Stomach (tissue), 4 donors: ENCODE measurements at regions not wholly inside any gene's neighbourhood (a gene's known extent, or its start where the extent isn't known, plus 50 kb on each side); places are given as distances from the start of the nearest gene placed in this dataset.
"Not testable (repeated sequence)": the region's sequence is repeated elsewhere in the genome, so short reads cannot be mapped to it uniquely, and the experiment has no call there.

ENCODE experiments used
- EP300 ChIP-seq: sonication (generic); formaldehyde crosslinking; IDR thresholded peaks from one replicate; pipeline ENCODE4 v1.6.1; 2017; ENCODE audit warnings: antibody characterized with exemption
- POLR2A ChIP-seq, 4 donors: fragments of 450-650 bp; IDR thresholded peaks; one replicate each; pipeline ENCODE4 v1.6.1; 2016; ENCODE audit warnings: antibody characterized with exemption in 4 of 4, control low read depth in 2 of 4, mild to moderate bottlenecking in 1 of 4, moderate library complexity in 1 of 4
- POLR2AphosphoS5 ChIP-seq, 3 donors: sonication (generic); formaldehyde crosslinking; IDR thresholded peaks; one replicate each; pipeline ENCODE4 v1.6.1; 2016; ENCODE audit warnings: antibody characterized with exemption in 3 of 3
- TF ChIP-seq, protein P1 (sequence below), 7 experiments: fragments of 450-650 bp in 4 of 7; fragments of 200-600 bp in 3 of 7; sonication (generic) in 3 of 7; IDR thresholded peaks; one replicate each; pipeline ENCODE4 v1.5.1; 2016 to 2019; ENCODE audit warnings: antibody characterized with exemption in 7 of 7, control low read depth in 2 of 7, mild to moderate bottlenecking in 1 of 7

GRCh38 chr10:45145143-45145542 is 144.4 kb downstream of the ZNF22 start:
- TF ChIP-seq, protein P1, sequence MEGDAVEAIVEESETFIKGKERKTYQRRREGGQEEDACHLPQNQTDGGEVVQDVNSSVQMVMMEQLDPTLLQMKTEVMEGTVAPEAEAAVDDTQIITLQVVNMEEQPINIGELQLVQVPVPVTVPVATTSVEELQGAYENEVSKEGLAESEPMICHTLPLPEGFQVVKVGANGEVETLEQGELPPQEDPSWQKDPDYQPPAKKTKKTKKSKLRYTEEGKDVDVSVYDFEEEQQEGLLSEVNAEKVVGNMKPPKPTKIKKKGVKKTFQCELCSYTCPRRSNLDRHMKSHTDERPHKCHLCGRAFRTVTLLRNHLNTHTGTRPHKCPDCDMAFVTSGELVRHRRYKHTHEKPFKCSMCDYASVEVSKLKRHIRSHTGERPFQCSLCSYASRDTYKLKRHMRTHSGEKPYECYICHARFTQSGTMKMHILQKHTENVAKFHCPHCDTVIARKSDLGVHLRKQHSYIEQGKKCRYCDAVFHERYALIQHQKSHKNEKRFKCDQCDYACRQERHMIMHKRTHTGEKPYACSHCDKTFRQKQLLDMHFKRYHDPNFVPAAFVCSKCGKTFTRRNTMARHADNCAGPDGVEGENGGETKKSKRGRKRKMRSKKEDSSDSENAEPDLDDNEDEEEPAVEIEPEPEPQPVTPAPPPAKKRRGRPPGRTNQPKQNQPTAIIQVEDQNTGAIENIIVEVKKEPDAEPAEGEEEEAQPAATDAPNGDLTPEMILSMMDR (IDR thresholded peaks at IDR 0.05), result not testable (repeated sequence)
- not testable (repeated sequence) for TF ChIP-seq EP300; POLR2A (IDR thresholded peaks at IDR 0.05); POLR2AphosphoS5 (IDR thresholded peaks at IDR 0.05)
